NCI-H774 (cell line): ENCODE measurements at regions not wholly inside any gene's neighbourhood (a gene's known extent, or its start where the extent isn't known, plus 50 kb on each side); places are given as distances from the start of the nearest gene placed in this dataset.

Experiments
- DNase-seq: peaks from one replicate; lab custom pipeline; 2025; lab: John Stamatoyannopoulos, UW

- no peak for DNase-seq
These were observed 899.3 kb downstream of the SORCS3 start for GRCh38 chr10:105540381-105540780.

GRCh38 chr10:105538874-105539273 is 897.8 kb downstream of the SORCS3 start:
- DNase-seq: no peak

GRCh38 chr10:105535478-105535877 is 894.4 kb downstream of the SORCS3 start:
- no peak for DNase-seq

- DNase-seq: no peak
These were observed 893.0 kb downstream of the SORCS3 start for GRCh38 chr10:105534086-105534485.

- no peak for DNase-seq
These were observed 875.4 kb downstream of the SORCS3 start for GRCh38 chr10:105516511-105516910.

GRCh38 chr10:105514106-105514505 is 873.0 kb downstream of the SORCS3 start:
- DNase-seq: no peak

- no peak for DNase-seq
These were observed 868.4 kb downstream of the SORCS3 start for GRCh38 chr10:105509517-105509916.

GRCh38 chr10:105506262-105506661 is 865.2 kb downstream of the SORCS3 start:
- no peak for DNase-seq

GRCh38 chr10:105503714-105504113 is 862.6 kb downstream of the SORCS3 start:
- DNase-seq: no peak

GRCh38 chr10:105502058-105502457 is 861.0 kb downstream of the SORCS3 start:
- DNase-seq: no peak

- no peak for DNase-seq
These were observed 853.9 kb downstream of the SORCS3 start for GRCh38 chr10:105494944-105495343.

GRCh38 chr10:105494303-105494702 is 853.2 kb downstream of the SORCS3 start:
- no peak for DNase-seq

GRCh38 chr10:105473170-105473569 is 832.1 kb downstream of the SORCS3 start:
- no peak for DNase-seq

- no peak for DNase-seq
These were observed 827.7 kb downstream of the SORCS3 start for GRCh38 chr10:105468759-105469158.

GRCh38 chr10:105466521-105466920 is 825.4 kb downstream of the SORCS3 start:
- no peak for DNase-seq

- DNase-seq: no peak
These were observed 793.9 kb downstream of the SORCS3 start for GRCh38 chr10:105434970-105435369.

- DNase-seq: no peak
These were observed 772.9 kb downstream of the SORCS3 start for GRCh38 chr10:105413997-105414396.

GRCh38 chr10:105409370-105409769 is 768.3 kb downstream of the SORCS3 start:
- DNase-seq: no peak

- no peak for DNase-seq
These were observed 765.4 kb downstream of the SORCS3 start for GRCh38 chr10:105406488-105406887.

GRCh38 chr10:105398202-105398601 is 757.1 kb downstream of the SORCS3 start:
- DNase-seq: no peak

- DNase-seq: no peak
These were observed 750.7 kb downstream of the SORCS3 start for GRCh38 chr10:105391670-105392351.

GRCh38 chr10:105387971-105388370 is 746.9 kb downstream of the SORCS3 start:
- DNase-seq: no peak

- DNase-seq: no peak
These were observed 742.9 kb downstream of the SORCS3 start for GRCh38 chr10:105383978-105384377.

- DNase-seq: no peak
These were observed 729.6 kb downstream of the SORCS3 start for GRCh38 chr10:105370692-105371091.
